ENCODE measurements at regions not wholly inside any gene's neighbourhood (a gene's known extent, or its start where the extent isn't known, plus 50 kb on each side); places are given as distances from the start of the nearest gene placed in this dataset.
"Not testable (repeated sequence)": the region's sequence is repeated elsewhere in the genome, so short reads cannot be mapped to it uniquely, and the experiment has no call there.

- Histone ChIP-seq H3K27me3 (ENCODE audit: control insufficient read depth in 5 of 5, insufficient read depth in 4 of 5, low read length in 5 of 5) (no peaks in the 10 kb centered on the region), H3K9me3 (ENCODE audit: control insufficient read depth in 5 of 5, low read length in 5 of 5) (peaks cover 0 to 2% (median 0%) of the 10 kb centered on the region in 5 donors), H3K27ac (ENCODE audit: low read depth, low read length) (no peak overlapping the region), H3K9ac (ENCODE audit: low read length in 5 of 5) (no peak overlapping the region), H3K36me3 (ENCODE audit: control insufficient read depth in 5 of 5, insufficient read depth in 5 of 5, low read length in 5 of 5) (no peaks in the 10 kb centered on the region), H3K4me3 (ENCODE audit: low read depth in 1 of 5, low read length in 5 of 5) (no peak overlapping the region), H3K4me1 (ENCODE audit: control insufficient read depth in 5 of 5, insufficient read depth in 5 of 5, low read length in 5 of 5) (no peaks in the 10 kb centered on the region)
These were observed 129.7 kb upstream of the GRIP1 start for GRCh38 chr12:66808606-66809005.

- Histone ChIP-seq H3K27me3 (ENCODE audit: control insufficient read depth in 5 of 5, insufficient read depth in 4 of 5, low read length in 5 of 5) (no peaks in the 10 kb centered on the region), H3K27ac (ENCODE audit: low read depth, low read length) (no peak overlapping the region), H3K9ac (ENCODE audit: low read length in 5 of 5) (no peak overlapping the region), H3K4me1 (ENCODE audit: control insufficient read depth in 5 of 5, insufficient read depth in 5 of 5, low read length in 5 of 5) (no peaks in the 10 kb centered on the region), H3K9me3 (ENCODE audit: control insufficient read depth in 5 of 5, low read length in 5 of 5) (no peaks in the 10 kb centered on the region), H3K4me3 (ENCODE audit: low read depth in 1 of 5, low read length in 5 of 5) (no peak overlapping the region), H3K36me3 (ENCODE audit: control insufficient read depth in 5 of 5, insufficient read depth in 5 of 5, low read length in 5 of 5) (no peaks in the 10 kb centered on the region)
These were observed 134.4 kb upstream of the GRIP1 start for GRCh38 chr12:66813137-66813892.

GRCh38 chr12:66819587-66819986, 140.7 kb upstream of the GRIP1 start:
- Histone ChIP-seq H3K9me3 (ENCODE audit: control insufficient read depth in 5 of 5, low read length in 5 of 5) (no peaks in the 10 kb centered on the region), H3K27ac (ENCODE audit: low read depth, low read length) (no peak overlapping the region), H3K4me1 (ENCODE audit: control insufficient read depth in 5 of 5, insufficient read depth in 5 of 5, low read length in 5 of 5) (no peaks in the 10 kb centered on the region), H3K36me3 (ENCODE audit: control insufficient read depth in 5 of 5, insufficient read depth in 5 of 5, low read length in 5 of 5) (no peaks in the 10 kb centered on the region), H3K4me3 (ENCODE audit: low read depth in 1 of 5, low read length in 5 of 5) (no peak overlapping the region), H3K9ac (ENCODE audit: low read length in 5 of 5) (no peak overlapping the region), H3K27me3 (ENCODE audit: control insufficient read depth in 5 of 5, insufficient read depth in 4 of 5, low read length in 5 of 5) (no peaks in the 10 kb centered on the region)

GRCh38 chr12:66822961-66823360, 144.1 kb upstream of the GRIP1 start:
- H3K36me3 ChIP-seq (ENCODE audit: control insufficient read depth in 5 of 5, insufficient read depth in 5 of 5, low read length in 5 of 5) = no peaks in the 10 kb centered on the region
- H3K9me3 ChIP-seq (ENCODE audit: control insufficient read depth in 5 of 5, low read length in 5 of 5) = no peaks in the 10 kb centered on the region
- H3K4me1 ChIP-seq (ENCODE audit: control insufficient read depth in 5 of 5, insufficient read depth in 5 of 5, low read length in 5 of 5) = no peaks in the 10 kb centered on the region
- no peak overlapping the region for H3K9ac ChIP-seq (ENCODE audit: low read length in 5 of 5)
- no peak overlapping the region for H3K4me3 ChIP-seq (ENCODE audit: low read depth in 1 of 5, low read length in 5 of 5)
- no peaks in the 10 kb centered on the region for H3K27me3 ChIP-seq (ENCODE audit: control insufficient read depth in 5 of 5, insufficient read depth in 4 of 5, low read length in 5 of 5)
- no peak overlapping the region for H3K27ac ChIP-seq (ENCODE audit: low read depth, low read length)

GRCh38 chr12:66823857-66824570, 145.1 kb upstream of the GRIP1 start:
- H3K9me3 ChIP-seq (ENCODE audit: control insufficient read depth in 5 of 5, low read length in 5 of 5) = no peaks in the 10 kb centered on the region
- no peaks in the 10 kb centered on the region for H3K27me3 ChIP-seq (ENCODE audit: control insufficient read depth in 5 of 5, insufficient read depth in 4 of 5, low read length in 5 of 5)
- H3K36me3 ChIP-seq (ENCODE audit: control insufficient read depth in 5 of 5, insufficient read depth in 5 of 5, low read length in 5 of 5) = no peaks in the 10 kb centered on the region
- no peak overlapping the region for H3K4me3 ChIP-seq (ENCODE audit: low read depth in 1 of 5, low read length in 5 of 5)
- no peak overlapping the region for H3K27ac ChIP-seq (ENCODE audit: low read depth, low read length)
- H3K9ac ChIP-seq (ENCODE audit: low read length in 5 of 5) = no peak overlapping the region
- H3K4me1 ChIP-seq (ENCODE audit: control insufficient read depth in 5 of 5, insufficient read depth in 5 of 5, low read length in 5 of 5) = no peaks in the 10 kb centered on the region

GRCh38 chr12:66825921-66826320, 147.0 kb upstream of the GRIP1 start:
- H3K9ac ChIP-seq (ENCODE audit: low read length in 5 of 5); H3K4me3 ChIP-seq (ENCODE audit: low read depth in 1 of 5, low read length in 5 of 5); H3K27me3 ChIP-seq (ENCODE audit: control insufficient read depth in 5 of 5, insufficient read depth in 4 of 5, low read length in 5 of 5): not testable (repeated sequence)

GRCh38 chr12:66829660-66830325, 150.9 kb upstream of the GRIP1 start:
- no peak overlapping the region for H3K27ac ChIP-seq (ENCODE audit: low read depth, low read length)
- no peaks in the 10 kb centered on the region for H3K9me3 ChIP-seq (ENCODE audit: control insufficient read depth in 5 of 5, low read length in 5 of 5)

More at GRCh38 chr12:66825921-66826320, 147.0 kb upstream of the GRIP1 start:
- not testable (repeated sequence) for H3K4me1 ChIP-seq (ENCODE audit: control insufficient read depth in 5 of 5, insufficient read depth in 5 of 5, low read length in 5 of 5); H3K27ac ChIP-seq (ENCODE audit: low read depth, low read length); H3K36me3 ChIP-seq (ENCODE audit: control insufficient read depth in 5 of 5, insufficient read depth in 5 of 5, low read length in 5 of 5); H3K9me3 ChIP-seq (ENCODE audit: control insufficient read depth in 5 of 5, low read length in 5 of 5)

GRCh38 chr12:66831495-66831894, 152.6 kb upstream of the GRIP1 start:
- H3K4me1 ChIP-seq (ENCODE audit: control insufficient read depth in 5 of 5, insufficient read depth in 5 of 5, low read length in 5 of 5) = no peaks in the 10 kb centered on the region
- no peak overlapping the region for H3K4me3 ChIP-seq (ENCODE audit: low read depth in 1 of 5, low read length in 5 of 5)
- no peak overlapping the region for H3K9ac ChIP-seq (ENCODE audit: low read length in 5 of 5)
- H3K9me3 ChIP-seq (ENCODE audit: control insufficient read depth in 5 of 5, low read length in 5 of 5) = no peaks in the 10 kb centered on the region
- no peaks in the 10 kb centered on the region for H3K36me3 ChIP-seq (ENCODE audit: control insufficient read depth in 5 of 5, insufficient read depth in 5 of 5, low read length in 5 of 5)
- no peaks in the 10 kb centered on the region for H3K27me3 ChIP-seq (ENCODE audit: control insufficient read depth in 5 of 5, insufficient read depth in 4 of 5, low read length in 5 of 5)
- H3K27ac ChIP-seq (ENCODE audit: low read depth, low read length) = no peak overlapping the region

More at GRCh38 chr12:66829660-66830325, 150.9 kb upstream of the GRIP1 start:
- no peak overlapping the region for H3K4me3 ChIP-seq (ENCODE audit: low read depth in 1 of 5, low read length in 5 of 5)
- H3K36me3 ChIP-seq (ENCODE audit: control insufficient read depth in 5 of 5, insufficient read depth in 5 of 5, low read length in 5 of 5) = no peaks in the 10 kb centered on the region
- H3K9ac ChIP-seq (ENCODE audit: low read length in 5 of 5) = no peak overlapping the region
- no peaks in the 10 kb centered on the region for H3K27me3 ChIP-seq (ENCODE audit: control insufficient read depth in 5 of 5, insufficient read depth in 4 of 5, low read length in 5 of 5)
- H3K4me1 ChIP-seq (ENCODE audit: control insufficient read depth in 5 of 5, insufficient read depth in 5 of 5, low read length in 5 of 5) = no peaks in the 10 kb centered on the region

- Histone ChIP-seq H3K27me3 (ENCODE audit: control insufficient read depth in 5 of 5, insufficient read depth in 4 of 5, low read length in 5 of 5) (no peaks in the 10 kb centered on the region), H3K36me3 (ENCODE audit: control insufficient read depth in 5 of 5, insufficient read depth in 5 of 5, low read length in 5 of 5) (no peaks in the 10 kb centered on the region), H3K4me1 (ENCODE audit: control insufficient read depth in 5 of 5, insufficient read depth in 5 of 5, low read length in 5 of 5) (no peaks in the 10 kb centered on the region), H3K9me3 (ENCODE audit: control insufficient read depth in 5 of 5, low read length in 5 of 5) (no peaks in the 10 kb centered on the region), H3K27ac (ENCODE audit: low read depth, low read length) (no peak overlapping the region), H3K4me3 (ENCODE audit: low read depth in 1 of 5, low read length in 5 of 5) (no peak overlapping the region), H3K9ac (ENCODE audit: low read length in 5 of 5) (no peak overlapping the region)
These were observed 154.1 kb upstream of the GRIP1 start for GRCh38 chr12:66832997-66833396.

Measured in subcutaneous abdominal adipose tissue (tissue), 5 donors.